NK-92 treated with Interleukin-12 subunit alpha and Interleukin-12 subunit beta, amount 100 ng/mL, for 24 hours (cell line): ENCODE measurements at regions not wholly inside any gene's neighbourhood (a gene's known extent, or its start where the extent isn't known, plus 50 kb on each side); places are given as distances from the start of the nearest gene placed in this dataset.
"Not testable (repeated sequence)": the region's sequence is repeated elsewhere in the genome, so short reads cannot be mapped to it uniquely, and the experiment has no call there.

Experiments
- DNase-seq: peaks from one replicate; lab custom pipeline; 2025; lab: John Stamatoyannopoulos, UW

DNA sequence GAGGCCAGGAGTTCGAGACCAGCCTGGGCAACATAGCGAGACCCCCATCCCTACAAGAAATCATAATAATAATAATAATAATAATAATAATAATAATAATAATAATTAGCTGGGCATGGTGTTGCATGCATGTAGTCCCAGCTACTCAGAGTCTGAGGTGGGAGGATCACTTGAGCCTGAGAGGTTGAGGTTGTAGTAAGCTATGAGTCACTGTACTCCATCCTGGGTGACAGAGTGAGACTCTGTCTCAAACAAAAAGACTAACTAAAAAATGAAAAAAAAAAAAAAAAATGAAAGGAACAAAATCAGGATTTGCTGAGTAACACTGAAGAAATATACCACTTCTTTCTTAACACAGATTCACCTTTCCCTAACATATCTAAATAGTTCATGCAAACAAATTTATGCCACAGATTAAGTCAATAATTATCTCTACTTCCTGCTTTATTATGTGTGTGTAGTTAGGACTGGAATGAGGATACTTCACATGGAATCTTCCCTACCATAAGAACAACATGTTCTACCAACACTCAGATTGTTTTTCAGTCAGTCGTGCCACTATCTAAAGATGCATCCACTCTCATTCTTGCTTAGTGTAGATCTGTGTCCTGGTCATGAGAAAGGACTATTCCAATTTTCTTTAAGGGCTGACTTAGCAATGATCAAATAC, 928.7 kb downstream of the SLC4A3 start:
- no peak for DNase-seq

GRCh38 chr2:220556658-220557057, 929.2 kb downstream of the SLC4A3 start:
- DNase-seq: no peak

DNA sequence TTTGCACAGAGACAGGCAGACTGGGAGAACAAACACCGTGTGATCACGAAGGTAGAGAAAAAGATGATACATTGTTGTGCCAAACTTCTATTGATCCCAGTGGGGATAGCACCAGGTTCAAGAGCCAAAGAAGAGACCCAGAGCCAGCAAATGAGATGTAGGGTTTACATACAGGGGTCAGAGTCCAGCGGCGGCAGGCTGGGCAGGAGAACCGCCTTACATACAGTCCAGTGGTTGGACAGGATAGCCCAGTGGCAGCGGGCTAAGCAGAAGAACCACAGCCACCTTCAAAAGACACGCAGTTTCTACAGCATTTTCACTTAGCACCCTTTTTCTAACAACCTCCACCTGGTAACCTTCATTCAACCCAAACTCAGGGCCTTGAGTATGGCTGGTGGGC, 932.8 kb downstream of the SLC4A3 start:
- DNase-seq: no peak

DNA sequence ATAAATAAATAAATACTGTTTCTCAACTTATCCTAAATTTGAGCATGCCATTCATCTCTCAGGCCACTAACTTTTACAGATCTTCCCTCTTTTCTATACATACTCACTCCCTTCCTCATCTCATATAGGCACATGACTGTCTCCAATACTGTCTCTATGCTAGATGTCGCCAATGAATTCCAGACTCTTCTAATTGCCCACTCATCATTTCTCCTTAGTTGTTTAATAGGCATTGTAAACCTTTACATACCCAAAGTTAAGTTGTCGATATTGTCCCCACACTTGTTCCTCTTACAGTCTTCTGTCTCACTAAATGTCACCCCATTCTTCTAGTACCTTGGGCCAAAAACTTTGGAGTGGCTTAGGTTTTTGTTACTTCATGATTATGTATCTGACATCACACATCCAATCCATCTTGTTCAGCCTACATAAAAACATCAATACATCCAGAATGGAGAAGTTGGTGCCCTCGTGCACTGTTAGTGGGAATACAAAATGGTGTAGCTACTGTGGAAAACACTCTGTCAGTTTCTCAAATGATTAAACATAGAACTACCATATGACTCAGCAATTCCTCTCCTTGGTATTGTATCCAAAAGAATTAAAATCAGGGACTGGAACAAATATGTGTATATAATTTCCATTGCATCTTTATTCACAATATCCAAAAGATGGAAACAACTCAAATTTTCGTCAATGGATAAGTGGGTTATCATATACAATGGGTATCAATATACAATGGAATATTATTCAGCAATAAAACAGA, 935.1 kb downstream of the SLC4A3 start:
- no peak for DNase-seq

DNA sequence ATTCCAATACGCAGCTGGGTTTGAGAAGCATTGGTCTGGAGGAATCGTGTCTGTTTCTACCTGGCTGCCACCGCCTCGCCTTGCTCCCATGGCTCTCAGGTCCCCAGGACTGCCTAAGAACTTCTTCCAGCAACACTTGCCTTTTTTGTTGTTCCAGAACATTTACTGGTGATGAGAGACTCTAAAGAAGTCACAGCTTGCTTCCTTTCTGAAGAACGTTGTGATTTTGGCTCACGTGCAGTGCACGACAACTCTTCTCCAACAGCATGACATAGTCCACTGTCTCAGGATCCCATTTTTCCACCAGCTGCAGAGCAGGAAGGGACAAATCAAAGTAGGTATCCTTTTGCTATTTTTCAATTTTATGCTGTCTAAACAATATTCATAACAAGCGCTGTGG, 940.9 kb downstream of the SLC4A3 start:
- no peak for DNase-seq

DNA sequence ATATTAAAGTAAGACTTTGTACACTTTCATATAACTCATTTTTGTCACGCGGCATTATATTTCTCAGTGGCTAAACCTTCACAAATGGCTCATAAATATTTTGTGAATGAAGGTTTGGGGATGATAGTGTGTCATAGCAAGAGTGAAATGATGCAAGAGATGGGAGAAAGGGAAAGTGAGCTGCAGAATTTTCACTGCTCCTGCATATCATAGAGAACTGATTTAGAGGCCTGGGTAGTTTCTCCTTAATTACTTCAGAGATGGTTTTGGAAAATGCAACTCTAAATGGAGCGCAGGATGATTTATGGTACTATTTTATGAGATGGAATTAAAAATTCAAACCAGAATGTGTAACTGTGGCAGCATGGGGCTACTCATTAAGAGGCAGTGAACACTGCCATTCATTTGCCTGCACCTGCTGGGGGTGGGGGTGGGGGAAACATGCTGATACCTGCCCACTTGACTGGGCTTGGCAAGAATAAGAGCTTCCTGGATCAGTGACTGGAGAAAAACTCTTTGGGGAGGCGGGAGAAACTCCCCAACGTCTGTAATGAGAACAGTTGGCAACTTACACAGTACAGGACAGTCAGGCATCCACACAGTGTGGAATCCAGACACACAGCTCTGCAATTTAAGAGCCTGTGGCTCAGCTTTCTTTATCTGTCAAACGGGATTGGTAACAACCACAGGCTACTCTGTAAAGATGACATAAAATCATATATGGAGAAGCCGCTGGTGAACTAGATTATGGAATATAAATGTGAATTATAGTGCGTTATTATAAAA, 941.9 kb downstream of the SLC4A3 start:
- DNase-seq: no peak

GRCh38 chr2:220572385-220572784, 945.0 kb downstream of the SLC4A3 start:
- DNase-seq: no peak

DNA sequence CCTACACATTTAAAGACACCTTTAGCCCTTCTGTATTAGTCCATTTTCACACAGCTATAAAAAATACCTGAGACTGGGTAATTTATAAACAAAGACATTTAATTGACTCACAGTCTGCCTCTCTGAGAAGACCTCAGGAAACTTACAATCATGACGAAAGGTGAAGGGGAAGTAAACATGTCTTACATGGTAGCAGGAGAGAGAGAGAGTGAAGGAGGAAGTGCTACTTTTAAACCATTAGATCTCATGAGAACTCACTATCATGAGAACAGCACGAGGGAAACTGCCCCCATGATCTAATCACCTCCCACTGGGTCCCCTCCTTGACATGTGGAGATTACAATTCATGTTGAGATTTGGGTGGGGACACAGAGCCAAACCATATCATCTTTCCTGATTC, 946.6 kb downstream of the SLC4A3 start:
- DNase-seq: no peak

- DNase-seq: no peak
Observed at GRCh38 chr2:220575963-220576362, 948.5 kb downstream of the SLC4A3 start.

- no peak for DNase-seq
Observed at GRCh38 chr2:220579452-220579851, 952.0 kb downstream of the SLC4A3 start.

DNA sequence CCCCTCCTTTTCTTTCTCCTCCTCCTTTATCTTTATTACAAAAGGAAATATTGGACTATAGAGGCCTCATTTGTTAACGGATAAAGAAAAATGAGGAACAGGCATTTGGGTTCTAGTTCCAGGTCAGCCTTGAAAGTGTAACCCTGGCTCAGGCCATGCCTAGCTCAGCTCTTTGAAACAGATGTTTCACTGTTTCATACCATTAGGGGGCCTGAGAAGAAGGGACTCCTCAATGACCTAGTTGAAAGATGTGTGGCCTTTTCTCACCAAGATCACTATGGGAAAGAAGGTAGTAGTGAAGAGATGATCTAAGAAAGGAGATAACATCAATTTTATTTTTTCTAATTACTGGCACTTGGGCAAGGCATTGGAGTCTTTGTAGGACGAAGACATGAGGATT, 952.7 kb downstream of the SLC4A3 start:
- DNase-seq: no peak

GRCh38 chr2:220583725-220584124, 956.3 kb downstream of the SLC4A3 start:
- DNase-seq: no peak

DNA sequence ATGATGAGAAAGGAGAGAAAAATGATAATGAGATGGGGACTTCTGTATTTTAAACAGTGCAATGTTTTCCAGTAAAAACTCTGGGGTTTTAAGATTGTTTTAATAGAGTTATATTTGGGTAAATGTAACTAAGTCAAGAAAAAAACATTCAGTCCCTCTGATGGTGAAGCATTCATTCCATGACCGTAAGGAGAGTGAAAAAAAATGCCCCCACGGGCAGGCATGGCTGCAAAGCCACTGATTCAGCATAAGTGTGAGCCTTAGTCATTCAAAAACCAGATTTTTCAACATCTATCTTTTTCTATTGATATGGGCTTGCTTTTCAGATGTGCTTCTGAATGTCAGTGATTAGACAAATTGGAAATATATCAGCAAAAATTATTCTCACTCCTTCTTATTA, 957.8 kb downstream of the SLC4A3 start:
- DNase-seq: no peak

DNA sequence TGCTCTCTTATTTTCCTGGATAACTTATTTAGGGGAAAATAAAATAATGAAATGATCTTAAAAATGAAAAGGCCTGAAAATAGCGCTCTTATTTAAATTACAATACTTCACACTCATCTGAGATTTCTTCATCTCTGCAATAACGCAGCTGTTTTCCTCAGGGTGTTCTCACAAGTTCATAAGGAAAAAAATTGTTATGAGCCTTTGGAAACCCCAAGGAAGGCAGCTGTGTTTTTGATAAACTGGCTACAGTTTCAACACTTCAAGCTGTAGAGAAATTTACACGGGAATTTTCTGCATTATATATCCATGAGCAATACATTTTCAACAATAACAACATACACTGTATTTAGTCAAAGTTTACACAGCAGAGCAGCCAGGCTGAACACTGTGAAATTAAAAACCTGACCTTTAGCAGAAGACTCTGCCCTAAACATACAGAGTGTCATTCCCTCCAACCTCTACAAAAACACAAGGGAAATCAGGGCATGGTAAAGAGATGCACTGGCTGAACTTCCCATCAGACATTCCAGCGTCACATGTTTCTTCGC, 959.6 kb downstream of the SLC4A3 start:
- no peak for DNase-seq

DNA sequence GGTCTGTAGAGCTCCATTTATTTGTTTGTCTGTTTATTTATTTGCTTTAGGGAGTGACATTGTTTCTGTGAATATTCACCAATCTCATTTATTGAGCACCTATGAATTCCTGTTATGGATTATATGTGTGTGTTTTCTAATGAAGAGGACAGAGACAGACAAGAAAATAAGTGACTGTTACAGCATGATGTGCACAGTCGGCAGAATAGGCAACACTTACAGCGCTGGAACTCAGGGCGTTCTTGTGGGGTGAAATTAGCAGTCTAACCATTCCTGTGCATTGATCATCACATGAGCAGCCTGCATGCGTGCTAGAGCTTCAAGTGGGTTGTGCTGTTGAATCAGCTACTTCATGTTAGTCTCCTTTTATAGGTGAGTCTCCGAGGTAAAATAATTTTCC, 960.7 kb downstream of the SLC4A3 start:
- DNase-seq: no peak

- no peak for DNase-seq
Observed at GRCh38 chr2:220590476-220590875, 963.0 kb downstream of the SLC4A3 start.

DNA sequence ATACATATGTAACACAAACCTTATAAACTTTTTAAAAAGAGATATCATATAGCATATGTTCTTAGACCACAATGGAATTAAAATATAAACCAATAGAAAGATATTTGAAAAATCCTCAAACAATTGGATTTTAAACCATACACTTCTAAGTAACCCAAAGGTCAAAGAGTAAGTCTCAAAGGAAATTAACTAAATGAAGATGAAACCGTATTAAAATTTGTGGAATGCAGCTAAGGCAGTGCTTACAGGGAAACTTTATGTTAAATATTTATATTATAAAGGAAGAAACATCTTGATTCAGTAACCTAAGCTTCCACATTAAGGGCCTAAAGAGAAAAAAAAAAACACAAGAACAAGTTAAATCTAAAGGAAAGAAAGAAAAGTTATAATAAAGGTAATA, 966.1 kb downstream of the SLC4A3 start:
- no peak for DNase-seq

DNA sequence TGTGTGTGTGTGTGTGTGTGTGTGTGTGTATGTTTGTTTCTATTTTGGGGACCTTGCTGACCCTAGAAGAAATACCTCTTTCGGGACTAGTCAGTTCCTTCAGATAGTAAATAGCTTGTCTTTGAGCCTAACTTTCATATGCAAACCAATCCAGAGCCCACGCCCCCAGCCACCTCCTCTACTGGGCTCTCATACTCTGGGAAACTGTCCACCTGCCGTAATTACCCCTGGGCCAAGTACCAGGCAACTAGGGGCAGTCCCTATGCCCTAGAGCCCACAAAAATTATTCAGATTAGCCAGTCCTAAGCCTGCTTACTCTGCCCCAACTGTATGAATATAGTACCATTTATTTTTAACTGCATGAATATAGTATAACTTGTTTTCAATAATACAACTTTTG, 970.4 kb downstream of the EPHA4 start:
- DNase-seq: no peak

DNA sequence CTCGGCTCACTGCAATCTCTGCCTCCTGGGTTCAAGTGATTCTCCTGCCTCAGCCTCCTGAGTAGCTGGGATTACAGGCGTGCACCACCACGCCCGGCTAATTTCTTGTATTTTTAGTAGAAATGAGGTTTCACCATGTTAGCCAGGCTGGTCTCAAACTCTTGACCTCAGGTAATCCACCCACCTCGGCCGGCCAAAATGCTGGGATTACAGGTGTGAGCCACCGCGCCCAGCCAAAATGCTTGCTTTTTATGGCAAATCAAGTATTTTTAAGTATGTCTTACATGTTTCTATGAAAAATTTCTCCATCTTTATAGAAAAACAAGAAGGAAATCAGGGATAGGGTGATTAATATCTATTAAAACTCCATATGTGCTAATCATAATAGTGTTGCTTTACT, 959.1 kb downstream of the EPHA4 start:
- DNase-seq: not testable (repeated sequence)

DNA sequence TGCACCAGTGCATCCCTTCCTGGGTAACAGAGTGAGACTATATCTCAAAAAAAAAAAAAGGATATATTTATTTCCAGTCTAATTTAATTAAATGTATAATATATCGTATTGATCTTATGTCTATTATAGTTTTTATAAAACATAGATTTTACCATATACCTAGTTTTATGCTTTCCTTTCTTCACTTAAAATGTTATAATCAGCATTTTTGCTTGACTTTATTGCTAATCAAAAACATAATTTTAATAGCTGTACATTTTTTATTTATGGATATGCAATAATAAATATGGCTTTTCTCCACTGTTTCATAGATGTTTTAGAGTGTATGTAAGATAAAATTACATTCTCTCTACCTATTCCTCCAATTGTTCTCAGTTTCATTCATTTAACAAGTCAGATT, 958.0 kb downstream of the EPHA4 start:
- no peak for DNase-seq

GRCh38 chr2:220619525-220620220, 952.4 kb downstream of the EPHA4 start:
- DNase-seq: no peak

GRCh38 chr2:220626603-220627002, 945.5 kb downstream of the EPHA4 start:
- DNase-seq: no peak
